Parathyroid adenoma (tissue), 2 donors: ENCODE measurements at regions not wholly inside any gene's neighbourhood (a gene's known extent, or its start where the extent isn't known, plus 50 kb on each side); places are given as distances from the start of the nearest gene placed in this dataset.

Experiments
- H2AFZ ChIP-seq: fragments of 300-600 bp; sonication (generic); one replicate; pipeline ENCODE4 v1.7.0; 2017; ENCODE audit warnings: antibody characterized with exemption, mild to moderate bottlenecking
- H3K27ac ChIP-seq: fragments of 300-600 bp; sonication (generic); one replicate; pipeline ENCODE4 v1.7.0; 2017
- H3K27me3 ChIP-seq: fragments of 300-600 bp; sonication (generic); one replicate; pipeline ENCODE4 v1.7.0; 2017; ENCODE audit warnings: low read length; ENCODE audit not compliant: control insufficient read depth, insufficient read depth
- H3K36me3 ChIP-seq: fragments of 300-600 bp; sonication (generic); one replicate; pipeline ENCODE4 v1.7.0; 2017; ENCODE audit warnings: low read length; ENCODE audit not compliant: control insufficient read depth, insufficient read depth
- H3K4me1 ChIP-seq: fragments of 300-600 bp; sonication (generic); one replicate; pipeline ENCODE4 v1.7.0; 2017; ENCODE audit warnings: control low read depth
- H3K4me2 ChIP-seq: fragments of 300-600 bp; sonication (generic); one replicate; pipeline ENCODE4 v1.7.0; 2017; ENCODE audit warnings: low read length
- H3K4me3 ChIP-seq: fragments of 300-600 bp; sonication (generic); one replicate; pipeline ENCODE4 v1.7.0; 2017; ENCODE audit warnings: low read depth, low read length
- H3K79me2 ChIP-seq: fragments of 300-600 bp; sonication (generic); one replicate; pipeline ENCODE4 v1.7.0; 2017; ENCODE audit warnings: control low read depth
- H3K9ac ChIP-seq: fragments of 300-600 bp; sonication (generic); one replicate; pipeline ENCODE4 v1.7.0; 2017; ENCODE audit warnings: mild to moderate bottlenecking
- H3K9me3 ChIP-seq: fragments of 300-600 bp; sonication (generic); one replicate; pipeline ENCODE4 v1.7.0; 2017; ENCODE audit warnings: low read length; ENCODE audit not compliant: control insufficient read depth
- TF ChIP-seq, protein P1 (sequence below): fragments of 300-600 bp; sonication (generic); IDR thresholded peaks from one replicate; pipeline ENCODE4 v1.7.0; 2017; ENCODE audit warnings: antibody characterized with exemption, mild to moderate bottlenecking
- donor health status: primary hyperparathyroidism.

DNA sequence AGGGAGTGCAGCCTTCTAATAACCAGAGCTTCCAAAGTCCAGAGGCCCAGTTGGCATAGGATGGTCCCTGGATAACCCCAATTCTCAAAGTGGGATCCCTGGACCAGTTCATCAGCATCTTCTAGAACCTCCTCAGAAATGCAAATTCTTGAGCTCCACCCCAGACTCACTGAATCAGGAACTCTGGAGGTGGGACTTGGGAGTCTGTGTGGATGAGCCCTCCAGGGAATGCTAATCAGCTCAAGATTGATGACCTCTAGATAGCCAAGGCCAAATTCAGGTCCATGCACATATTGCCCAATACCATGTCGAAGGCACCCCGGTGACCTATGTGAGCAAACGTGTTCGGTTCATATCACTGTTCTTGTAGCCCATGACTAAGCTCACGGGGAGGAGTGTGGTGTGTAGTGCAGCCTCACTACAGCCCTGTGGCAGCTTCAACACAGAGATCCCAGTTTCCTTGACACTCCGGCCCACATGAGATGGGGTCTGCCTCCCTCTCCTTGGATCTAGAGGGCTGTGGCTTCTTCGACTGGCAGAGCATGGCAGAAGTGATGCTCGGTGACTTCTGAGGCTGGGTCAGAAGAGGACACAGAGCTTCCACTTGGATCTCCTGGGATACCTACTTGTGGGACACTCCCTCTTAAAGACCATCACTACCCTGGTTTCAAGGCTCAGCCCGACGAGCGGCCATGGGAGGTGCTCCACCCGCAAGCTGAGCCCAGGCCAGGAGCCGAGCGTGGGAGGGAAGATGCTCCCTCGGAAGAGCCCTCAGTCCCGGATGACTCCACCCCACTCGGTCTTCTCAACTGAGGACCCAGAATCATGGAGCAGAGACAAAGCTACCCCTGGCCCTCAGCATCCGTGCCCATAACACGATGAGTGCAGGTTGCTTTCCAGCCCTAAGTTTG is 151.1 kb upstream of the CST7 start:
- Histone ChIP-seq H3K4me3 (no peak overlapping the region), H3K9me3 (no peaks in the 10 kb centered on the region), H3K36me3 (no peaks in the 10 kb centered on the region), H3K79me2 (no peaks in the 10 kb centered on the region), H3K27ac (no peak overlapping the region), H3K9ac (no peak overlapping the region), H3K27me3 (no peaks in the 10 kb centered on the region), H3K4me1 (no peaks in the 10 kb centered on the region), H3K4me2 (no peak overlapping the region), H2AFZ (no peak overlapping the region)
- TF ChIP-seq, protein P1, sequence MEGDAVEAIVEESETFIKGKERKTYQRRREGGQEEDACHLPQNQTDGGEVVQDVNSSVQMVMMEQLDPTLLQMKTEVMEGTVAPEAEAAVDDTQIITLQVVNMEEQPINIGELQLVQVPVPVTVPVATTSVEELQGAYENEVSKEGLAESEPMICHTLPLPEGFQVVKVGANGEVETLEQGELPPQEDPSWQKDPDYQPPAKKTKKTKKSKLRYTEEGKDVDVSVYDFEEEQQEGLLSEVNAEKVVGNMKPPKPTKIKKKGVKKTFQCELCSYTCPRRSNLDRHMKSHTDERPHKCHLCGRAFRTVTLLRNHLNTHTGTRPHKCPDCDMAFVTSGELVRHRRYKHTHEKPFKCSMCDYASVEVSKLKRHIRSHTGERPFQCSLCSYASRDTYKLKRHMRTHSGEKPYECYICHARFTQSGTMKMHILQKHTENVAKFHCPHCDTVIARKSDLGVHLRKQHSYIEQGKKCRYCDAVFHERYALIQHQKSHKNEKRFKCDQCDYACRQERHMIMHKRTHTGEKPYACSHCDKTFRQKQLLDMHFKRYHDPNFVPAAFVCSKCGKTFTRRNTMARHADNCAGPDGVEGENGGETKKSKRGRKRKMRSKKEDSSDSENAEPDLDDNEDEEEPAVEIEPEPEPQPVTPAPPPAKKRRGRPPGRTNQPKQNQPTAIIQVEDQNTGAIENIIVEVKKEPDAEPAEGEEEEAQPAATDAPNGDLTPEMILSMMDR: no peak

DNA sequence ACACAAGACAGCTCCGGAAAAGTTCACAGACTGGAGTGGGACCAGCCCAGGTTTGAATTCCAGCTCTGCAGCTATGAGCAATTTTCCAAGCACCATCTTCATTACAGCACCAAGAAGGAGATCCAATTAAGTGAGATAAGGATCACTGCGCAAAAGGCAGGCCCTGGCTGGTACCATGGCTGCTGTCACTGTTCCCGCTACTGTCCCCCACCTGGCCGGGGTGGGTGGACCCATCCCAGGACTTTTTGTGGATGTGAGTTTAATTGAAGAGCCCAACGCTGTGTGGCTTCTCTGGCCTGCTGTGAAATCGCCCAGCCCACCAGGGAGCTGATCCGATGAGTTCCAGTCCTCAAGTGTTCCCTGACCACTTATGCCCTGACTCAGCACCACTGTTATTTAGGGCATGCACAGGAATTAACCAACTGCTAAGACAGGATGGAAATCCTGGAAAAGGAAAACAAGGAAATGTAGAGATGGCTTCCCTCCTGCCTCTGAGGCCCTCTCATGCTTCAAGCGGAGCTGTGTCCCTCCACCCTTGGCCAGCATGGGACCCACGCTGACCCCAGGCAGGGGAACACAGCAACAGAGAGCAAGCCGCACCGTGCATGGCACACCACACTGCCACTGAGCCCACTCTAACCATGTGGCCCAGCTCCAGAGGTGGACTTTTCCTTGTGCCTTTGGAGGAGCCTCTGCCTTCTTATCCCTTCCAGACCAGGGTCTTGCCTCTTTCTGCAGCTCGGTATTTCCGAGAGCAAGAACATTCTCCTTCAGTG is 150.0 kb upstream of the CST7 start:
- H3K4me2 ChIP-seq: no peak overlapping the region
- H3K36me3 ChIP-seq: no peaks in the 10 kb centered on the region
- H3K4me3 ChIP-seq: no peak overlapping the region
- no peaks in the 10 kb centered on the region for H3K4me1 ChIP-seq
- TF ChIP-seq, protein P1: no peak
- no peaks in the 10 kb centered on the region for H3K9me3 ChIP-seq
- H3K27ac ChIP-seq: no peak overlapping the region
- H2AFZ ChIP-seq: no peak overlapping the region
- H3K9ac ChIP-seq: no peak overlapping the region
- H3K79me2 ChIP-seq: no peaks in the 10 kb centered on the region
- H3K27me3 ChIP-seq: no peaks in the 10 kb centered on the region

DNA sequence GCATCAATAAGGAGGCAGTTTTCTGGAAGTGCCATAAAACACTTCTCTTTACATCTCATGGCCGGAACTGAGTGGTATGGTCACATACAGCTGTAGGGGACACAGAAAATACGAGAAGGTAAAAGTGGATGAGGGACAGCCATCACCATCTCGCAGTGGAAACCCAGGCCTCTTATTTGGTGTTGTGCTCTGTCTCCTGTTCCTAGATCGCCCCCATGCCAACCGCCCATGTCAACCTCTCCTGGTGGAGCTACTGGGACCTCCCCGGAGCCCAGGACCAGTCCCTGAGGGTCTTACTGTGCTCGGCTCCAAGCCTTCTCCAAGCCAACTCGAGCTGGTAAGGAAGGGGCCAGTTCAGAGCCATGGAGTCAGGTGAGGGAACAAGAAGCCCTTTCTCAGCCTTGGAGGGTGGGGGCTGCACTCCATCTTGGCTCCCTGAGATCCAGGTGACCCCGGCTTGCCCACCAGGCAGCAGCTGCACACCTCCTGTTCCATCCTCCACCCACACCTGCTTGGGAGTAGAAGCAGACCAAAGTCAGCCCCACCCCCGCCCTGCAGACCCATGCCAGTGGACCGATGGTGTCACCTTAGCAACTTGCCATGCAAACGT is 149.0 kb upstream of the CST7 start:
- Histone ChIP-seq H3K27ac (no peak overlapping the region), H3K4me1 (no peaks in the 10 kb centered on the region), H3K4me3 (no peak overlapping the region), H3K9ac (no peak overlapping the region), H2AFZ (no peak overlapping the region), H3K27me3 (no peaks in the 10 kb centered on the region), H3K4me2 (no peak overlapping the region), H3K36me3 (no peaks in the 10 kb centered on the region), H3K9me3 (no peaks in the 10 kb centered on the region), H3K79me2 (no peaks in the 10 kb centered on the region)
- TF ChIP-seq, protein P1: no peak

DNA sequence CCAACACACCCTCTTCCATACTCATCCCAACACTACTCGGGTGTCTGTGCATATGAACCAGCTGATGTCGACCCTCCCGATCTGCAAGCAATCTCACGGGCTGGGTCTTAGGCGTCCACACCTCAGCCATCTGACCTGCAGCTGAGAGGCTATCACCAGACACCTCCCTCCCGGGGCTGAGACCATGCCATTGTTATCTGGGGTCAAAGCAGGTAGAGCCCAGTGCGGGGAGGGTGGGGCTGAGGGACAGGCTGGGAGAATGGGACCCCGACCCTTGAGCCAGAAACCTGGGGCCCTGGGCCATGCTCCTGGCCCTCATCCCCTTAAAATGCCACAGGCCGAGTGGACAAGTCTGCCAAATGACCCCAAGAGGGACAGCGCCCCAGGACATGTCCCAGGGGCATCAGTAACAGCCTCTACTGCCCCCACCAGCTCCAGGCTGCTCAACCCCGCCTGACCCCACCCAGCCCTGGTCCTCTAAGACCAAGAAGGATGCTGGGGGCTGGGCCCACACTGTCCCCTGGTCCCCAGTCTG is 146.7 kb upstream of the CST7 start:
- no peaks in the 10 kb centered on the region for H3K9me3 ChIP-seq
- H3K27ac ChIP-seq: no peak overlapping the region
- TF ChIP-seq, protein P1: no peak
- no peak overlapping the region for H3K9ac ChIP-seq
- H3K36me3 ChIP-seq: no peaks in the 10 kb centered on the region
- no peaks in the 10 kb centered on the region for H3K79me2 ChIP-seq
- H3K4me1 ChIP-seq: no peaks in the 10 kb centered on the region
- H2AFZ ChIP-seq: no peak overlapping the region
- no peaks in the 10 kb centered on the region for H3K27me3 ChIP-seq
- H3K4me3 ChIP-seq: no peak overlapping the region
- H3K4me2 ChIP-seq: no peak overlapping the region
